Astrocyte (in vitro differentiated cells and primary cell): ENCODE measurements at regions not wholly inside any gene's neighbourhood (a gene's known extent, or its start where the extent isn't known, plus 50 kb on each side); places are given as distances from the start of the nearest gene placed in this dataset.

Experiments
- DNase-seq: peaks from one replicate; pipeline ENCODE4 v3.0.0-alpha.2; 2010; ENCODE audit warnings: low read depth
- FAIRE-seq: peaks from 2 replicates; lab custom pipeline; 2011; peaks lifted over from hg19 to GRCh38; lab: Jason Lieb, UNC
- H2AFZ ChIP-seq: 2 replicates; pipeline ENCODE4 v1.6.0; 2012; ENCODE audit warnings: low read depth, low read length, inconsistent platforms
- H3K27ac ChIP-seq: 2 replicates; pipeline ENCODE4 v1.5.1; 2011; ENCODE audit warnings: low read depth, low read length, inconsistent platforms
- H3K27me3 ChIP-seq: 2 replicates; pipeline ENCODE4 v1.6.0; 2011; ENCODE audit warnings: low read length, inconsistent platforms; ENCODE audit not compliant: insufficient read depth
- H3K36me3 ChIP-seq: 2 replicates; pipeline ENCODE4 v1.5.1; 2011; ENCODE audit warnings: low read length, inconsistent platforms; ENCODE audit not compliant: insufficient read depth
- H3K4me1 ChIP-seq: 2 replicates; pipeline ENCODE4 v1.5.1; 2011; ENCODE audit warnings: low read length, inconsistent platforms; ENCODE audit not compliant: insufficient read depth
- H3K4me2 ChIP-seq: 2 replicates; pipeline ENCODE4 v1.6.0; 2012; ENCODE audit warnings: low read length, inconsistent platforms
- H3K4me3 ChIP-seq: 2 replicates; pipeline ENCODE4 v1.5.1; 2011; ENCODE audit warnings: low read depth, mild to moderate bottlenecking, low read length, inconsistent platforms; ENCODE audit not compliant: insufficient read depth
- H3K79me2 ChIP-seq: 2 replicates; pipeline ENCODE4 v1.6.0; 2012; ENCODE audit warnings: mild to moderate bottlenecking, low read length, inconsistent platforms; ENCODE audit not compliant: insufficient read depth
- H3K9ac ChIP-seq: 2 replicates; pipeline ENCODE4 v1.6.0; 2012; ENCODE audit warnings: mild to moderate bottlenecking, low read length, inconsistent platforms
- H3K9me3 ChIP-seq: 2 replicates; pipeline ENCODE4 v1.5.1; 2012; ENCODE audit warnings: low read depth, mild to moderate bottlenecking, low read length, inconsistent platforms; ENCODE audit not compliant: insufficient read depth
- H4K20me1 ChIP-seq: 2 replicates; pipeline ENCODE4 v1.6.0; 2012; ENCODE audit warnings: low read length, inconsistent platforms; ENCODE audit not compliant: insufficient read depth
- H3K27ac Mint-ChIP-seq: one replicate; pipeline ENCODE4 v1.8.0; 2021; ENCODE audit warnings: mild to moderate bottlenecking, mixed read lengths; ENCODE audit not compliant: unreplicated experiment
- H3K27me3 Mint-ChIP-seq: one replicate; pipeline ENCODE4 v1.8.0; 2021; ENCODE audit warnings: low read depth, mixed read lengths; ENCODE audit not compliant: unreplicated experiment
- H3K36me3 Mint-ChIP-seq: one replicate; pipeline ENCODE4 v1.8.0; 2021; ENCODE audit warnings: low read depth, mixed read lengths; ENCODE audit not compliant: unreplicated experiment
- H3K4me1 Mint-ChIP-seq: one replicate; pipeline ENCODE4 v1.8.0; 2021; ENCODE audit warnings: low read depth, mixed read lengths; ENCODE audit not compliant: unreplicated experiment
- H3K4me3 Mint-ChIP-seq: one replicate; pipeline ENCODE4 v1.8.0; 2021; ENCODE audit warnings: mild to moderate bottlenecking, moderate library complexity, mixed read lengths; ENCODE audit not compliant: unreplicated experiment
- H3K9me3 Mint-ChIP-seq: one replicate; pipeline ENCODE4 v1.8.0; 2021; ENCODE audit warnings: mild to moderate bottlenecking, mixed read lengths; ENCODE audit not compliant: unreplicated experiment
- CTCF ChIP-seq: IDR thresholded peaks from 2 replicates; pipeline ENCODE4 v1.5.1; 2011; ENCODE audit warnings: low read depth, mild to moderate bottlenecking, inconsistent platforms, low read length, moderate library complexity; ENCODE audit not compliant: insufficient read depth
- EZH2 ChIP-seq: IDR thresholded peaks from 2 replicates; pipeline ENCODE4 v1.6.1; 2012; ENCODE audit warnings: mild to moderate bottlenecking, low read length, inconsistent platforms; ENCODE audit not compliant: insufficient read depth

GRCh38 chr6:122220254-122220653, 179.2 kb upstream of the HSF2 start:
- H3K4me2 ChIP-seq, result no peak overlapping the region
- no peak overlapping the region for H3K27ac Mint-ChIP-seq
- H3K9me3 ChIP-seq, result no peaks in the 10 kb centered on the region
- H3K27me3 ChIP-seq, result no peaks in the 10 kb centered on the region
- no peaks in the 10 kb centered on the region for H3K36me3 ChIP-seq
- H3K79me2 ChIP-seq, result no peaks in the 10 kb centered on the region
- no peaks in the 10 kb centered on the region for H3K36me3 Mint-ChIP-seq
- no peaks in the 10 kb centered on the region for H3K4me1 Mint-ChIP-seq
- DNase-seq, result no peak
- H3K27me3 Mint-ChIP-seq, result no peaks in the 10 kb centered on the region
- no peak overlapping the region for H3K4me3 ChIP-seq
- no peaks in the 10 kb centered on the region for H3K4me1 ChIP-seq
- H4K20me1 ChIP-seq, result no peaks in the 10 kb centered on the region
- FAIRE-seq, result no peak
- no peak overlapping the region for H3K27ac ChIP-seq
- H2AFZ ChIP-seq, result no peak overlapping the region
- no peak for TF ChIP-seq EZH2
- TF ChIP-seq CTCF, result no peak
- H3K4me3 Mint-ChIP-seq, result no peak overlapping the region
- H3K9me3 Mint-ChIP-seq, result no peaks in the 10 kb centered on the region
- H3K9ac ChIP-seq, result no peak overlapping the region

- Histone ChIP-seq H3K36me3 (no peaks in the 10 kb centered on the region), H3K4me2 (no peak overlapping the region), H3K27ac (no peak overlapping the region), H3K79me2 (no peaks in the 10 kb centered on the region), H3K27me3 (no peaks in the 10 kb centered on the region), H3K4me3 (no peak overlapping the region), H2AFZ (no peak overlapping the region), H3K9me3 (no peaks in the 10 kb centered on the region), H3K9ac (no peak overlapping the region), H3K4me1 (no peaks in the 10 kb centered on the region), H4K20me1 (no peaks in the 10 kb centered on the region)
- DNase-seq (no peak), FAIRE-seq (no peak)
- TF ChIP-seq CTCF, result no peak
- no peak for TF ChIP-seq EZH2
- Mint-ChIP-seq H3K36me3 (no peaks in the 10 kb centered on the region), H3K4me1 (no peaks in the 10 kb centered on the region), H3K27me3 (no peaks in the 10 kb centered on the region), H3K27ac (no peak overlapping the region), H3K4me3 (no peak overlapping the region), H3K9me3 (peaks cover 2% of the 10 kb centered on the region)
Measured at GRCh38 chr6:122222761-122223160, 176.7 kb upstream of the HSF2 start.

- H3K4me3 ChIP-seq, result no peak overlapping the region
- no peaks in the 10 kb centered on the region for H3K4me1 ChIP-seq
- H3K4me2 ChIP-seq, result no peak overlapping the region
- no peak for FAIRE-seq
- H3K9ac ChIP-seq, result no peak overlapping the region
- Mint-ChIP-seq H3K27ac (no peak overlapping the region), H3K4me1 (no peaks in the 10 kb centered on the region), H3K9me3 (peaks cover 4% of the 10 kb centered on the region), H3K27me3 (no peaks in the 10 kb centered on the region), H3K36me3 (no peaks in the 10 kb centered on the region), H3K4me3 (no peak overlapping the region)
- no peaks in the 10 kb centered on the region for H4K20me1 ChIP-seq
- H3K27ac ChIP-seq, result no peak overlapping the region
- H3K36me3 ChIP-seq, result no peaks in the 10 kb centered on the region
- DNase-seq, result no peak
- no peaks in the 10 kb centered on the region for H3K27me3 ChIP-seq
- TF ChIP-seq EZH2 (no peak), CTCF (no peak)
- no peaks in the 10 kb centered on the region for H3K9me3 ChIP-seq
- H3K79me2 ChIP-seq, result no peaks in the 10 kb centered on the region
- H2AFZ ChIP-seq, result no peak overlapping the region
Measured at GRCh38 chr6:122223251-122223650, 176.2 kb upstream of the HSF2 start.
